DOHH2 (cell line): ENCODE measurements at regions not wholly inside any gene's neighbourhood (a gene's known extent, or its start where the extent isn't known, plus 50 kb on each side); places are given as distances from the start of the nearest gene placed in this dataset.

Experiments
- EZH2phosphoT487 ChIP-seq: fragments of 200-600 bp; sonication (generic); IDR thresholded peaks from 2 replicates; pipeline ENCODE4 v1.6.1; 2017; ENCODE audit warnings: borderline replicate concordance, mild to moderate bottlenecking, antibody characterized with exemption, low read length, moderate library complexity, mixed read lengths
- TF ChIP-seq, protein P1 (sequence below): fragments of 200-600 bp; sonication (generic); IDR thresholded peaks from one replicate; pipeline ENCODE4 v1.5.1; 2014; ENCODE audit warnings: antibody characterized with exemption, mild to moderate bottlenecking, low read depth, low read length; ENCODE audit not compliant: poor library complexity, severe bottlenecking

DNA sequence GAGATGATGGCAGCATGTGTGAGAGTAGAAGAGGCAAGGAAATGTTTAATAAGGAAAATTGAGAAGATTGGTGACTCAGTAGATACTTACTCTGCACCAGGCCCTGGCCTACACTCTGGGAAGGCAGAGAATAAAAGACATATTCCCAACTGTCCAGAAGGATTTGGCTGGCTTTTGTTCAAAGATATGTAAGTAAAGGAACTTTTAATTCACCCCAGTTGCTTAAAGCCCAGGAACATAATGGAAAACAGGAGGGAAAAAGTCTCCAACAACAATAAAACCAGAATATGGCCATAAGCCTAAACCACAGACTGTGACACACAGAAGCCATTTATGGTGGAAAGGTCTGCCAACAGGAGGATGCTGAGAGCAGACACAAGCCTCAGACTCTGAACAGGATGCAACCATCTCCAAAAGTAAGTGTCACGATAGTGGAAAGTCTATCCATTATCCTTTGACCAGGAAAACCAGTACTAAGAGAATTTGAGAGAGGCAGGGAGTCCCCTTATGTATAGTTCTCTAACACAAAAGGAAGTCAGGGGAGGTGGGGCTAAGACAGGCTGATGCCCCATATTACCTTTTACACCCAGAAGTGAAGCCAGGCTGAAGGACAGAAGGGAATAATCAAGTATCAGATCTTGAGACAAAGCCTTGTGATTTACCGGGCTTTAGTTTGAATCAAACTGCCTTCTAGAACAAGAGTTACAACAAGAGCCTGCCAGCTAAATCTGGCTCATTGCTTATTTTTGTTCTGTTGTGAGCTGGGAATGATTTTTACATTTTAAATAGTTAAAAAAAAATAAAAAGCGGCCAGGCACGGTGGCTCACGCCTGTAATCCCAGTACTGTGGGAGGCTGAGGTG, 169.5 kb upstream of the STARD13 start:
- TF ChIP-seq, protein P1, sequence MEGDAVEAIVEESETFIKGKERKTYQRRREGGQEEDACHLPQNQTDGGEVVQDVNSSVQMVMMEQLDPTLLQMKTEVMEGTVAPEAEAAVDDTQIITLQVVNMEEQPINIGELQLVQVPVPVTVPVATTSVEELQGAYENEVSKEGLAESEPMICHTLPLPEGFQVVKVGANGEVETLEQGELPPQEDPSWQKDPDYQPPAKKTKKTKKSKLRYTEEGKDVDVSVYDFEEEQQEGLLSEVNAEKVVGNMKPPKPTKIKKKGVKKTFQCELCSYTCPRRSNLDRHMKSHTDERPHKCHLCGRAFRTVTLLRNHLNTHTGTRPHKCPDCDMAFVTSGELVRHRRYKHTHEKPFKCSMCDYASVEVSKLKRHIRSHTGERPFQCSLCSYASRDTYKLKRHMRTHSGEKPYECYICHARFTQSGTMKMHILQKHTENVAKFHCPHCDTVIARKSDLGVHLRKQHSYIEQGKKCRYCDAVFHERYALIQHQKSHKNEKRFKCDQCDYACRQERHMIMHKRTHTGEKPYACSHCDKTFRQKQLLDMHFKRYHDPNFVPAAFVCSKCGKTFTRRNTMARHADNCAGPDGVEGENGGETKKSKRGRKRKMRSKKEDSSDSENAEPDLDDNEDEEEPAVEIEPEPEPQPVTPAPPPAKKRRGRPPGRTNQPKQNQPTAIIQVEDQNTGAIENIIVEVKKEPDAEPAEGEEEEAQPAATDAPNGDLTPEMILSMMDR, result no peak
- no peak for TF ChIP-seq EZH2phosphoT487
